HCT116 (cell line): ENCODE measurements at regions not wholly inside any gene's neighbourhood (a gene's known extent, or its start where the extent isn't known, plus 50 kb on each side); places are given as distances from the start of the nearest gene placed in this dataset.

ENCODE experiments used
- ATAC-seq: fragments of 200-7000 bp; cut with Tn5 transposase; 2 replicates; pipeline ENCODE4 v1.9.1; 2020; ENCODE audit warnings: mild to moderate bottlenecking, moderate library complexity
- BruUV-seq: library from RNA; stranded (reverse); fragments of 400-500 nt; replicated peaks from 2 replicates; lab custom pipeline; 2021; lab: Mats Ljungman, UMichigan
- CTCF ChIA-PET: fragments of 300-600 bp; sonication (Branson Sonifier 250); formaldehyde crosslinking; loops from one replicate; lab custom pipeline; 2021; ENCODE audit warnings: antibody characterized with exemption; lab: Charles Lee
- POLR2A ChIA-PET: fragments of 300-600, 350-600 bp; sonication (Branson Sonifier 250); formaldehyde crosslinking; loops from one replicate; lab custom pipeline; 2021; ENCODE audit warnings: antibody characterized with exemption; lab: Charles Lee
- RAD21 ChIA-PET, 2 experiments: fragments of 300-600 bp; sonication (Branson Sonifier 250); formaldehyde crosslinking; loops; one replicate each; lab custom pipeline; 2023; ENCODE audit warnings: low total read pairs in 2 of 2; ENCODE audit not compliant: uncharacterized antibody in 2 of 2, unreplicated experiment in 2 of 2, low non-redundant PET in 1 of 2; lab: Charles Lee
- DNase-seq: peaks from one replicate; pipeline ENCODE4 v3.0.0-alpha.2; 2010; ENCODE audit warnings: low read depth, low spot score
- H2AFZ ChIP-seq: fragments of 200-600 bp; shearing (Covaris generic), sonication (generic); 2 replicates; pipeline ENCODE4 v1.6.1; 2017; ENCODE audit warnings: low read depth, mixed run types, mixed read lengths, antibody characterized with exemption, low read length; ENCODE audit not compliant: poor library complexity, severe bottlenecking
- H3K27ac ChIP-seq: 2 replicates; pipeline ENCODE4 v1.5.1; 2012; ENCODE audit warnings: low read depth, low read length
- H3K27me3 ChIP-seq: fragments of 200-600 bp; sonication (generic); 2 replicates; pipeline ENCODE4 v1.6.1; 2016; ENCODE audit warnings: mixed run types, low read length, mixed read lengths; ENCODE audit not compliant: insufficient read depth
- H3K36me3 ChIP-seq, 2 experiments: fragments of 200-500 bp in 1 of 2; fragments of 200-600 bp in 1 of 2; sonication (Bioruptor generic) in 1 of 2; sonication (generic) in 1 of 2; 2 replicates each; pipeline versions ENCODE4 v1.5.1 to v1.6.1; 2014 to 2016; ENCODE audit warnings: low read length in 2 of 2, inconsistent platforms in 1 of 2, mixed read lengths in 1 of 2, mixed run types in 1 of 2; ENCODE audit not compliant: insufficient read depth in 2 of 2, control insufficient read depth in 1 of 2
- H3K4me1 ChIP-seq, 2 experiments: fragments of 200-600 bp in 1 of 2; sonication (generic) in 1 of 2; 2 replicates each; pipeline versions ENCODE4 v1.5.1 to v1.6.1; 2012 to 2017; ENCODE audit warnings: low read length in 2 of 2, inconsistent platforms in 1 of 2, mild to moderate bottlenecking in 1 of 2, mixed read lengths in 1 of 2, mixed run types in 1 of 2, moderate library complexity in 1 of 2; ENCODE audit not compliant: insufficient read depth in 2 of 2, control insufficient read depth in 1 of 2
- H3K4me2 ChIP-seq: fragments of 200-600 bp; sonication (generic); 2 replicates; pipeline ENCODE4 v1.6.1; 2017; ENCODE audit warnings: mixed run types, low read length, mixed read lengths
- H3K4me3 ChIP-seq, 2 experiments: fragments of 200-600 bp in 1 of 2; sonication (generic) in 1 of 2; replicated peaks in 1 of 2; 2 replicates each; pipeline ENCODE4 v1.5.1; 2011 to 2016; ENCODE audit warnings: low read length in 2 of 2, control low read depth in 1 of 2, low read depth in 1 of 2, mild to moderate bottlenecking in 1 of 2, mixed read lengths in 1 of 2, mixed run types in 1 of 2
- H3K79me2 ChIP-seq: fragments of 200-600 bp; sonication (generic); 2 replicates; pipeline ENCODE4 v1.6.1; 2017; ENCODE audit warnings: mild to moderate bottlenecking, mixed run types, low read length, moderate library complexity, mixed read lengths; ENCODE audit not compliant: insufficient read depth
- H3K9ac ChIP-seq: fragments of 200-600 bp; sonication (generic); 2 replicates; pipeline ENCODE4 v1.6.1; 2016; ENCODE audit warnings: low read length, mixed read lengths
- H3K9me2 ChIP-seq: fragments of 200-600 bp; sonication (generic), shearing (Covaris generic); 2 replicates; pipeline ENCODE4 v1.6.1; 2017; ENCODE audit warnings: mixed run types, mild to moderate bottlenecking, moderate library complexity; ENCODE audit not compliant: insufficient read depth
- H3K9me3 ChIP-seq, 2 experiments: fragments of 200-500 bp in 1 of 2; fragments of 200-600 bp in 1 of 2; sonication (Bioruptor generic) in 1 of 2; sonication (generic) in 1 of 2; 2 replicates each; pipeline ENCODE4 v1.6.1; 2014 to 2017; ENCODE audit warnings: low read length in 2 of 2, mixed read lengths in 2 of 2, inconsistent platforms in 1 of 2, low read depth in 1 of 2, mild to moderate bottlenecking in 1 of 2, mixed run types in 1 of 2, moderate library complexity in 1 of 2; ENCODE audit not compliant: control insufficient read depth in 1 of 2, insufficient read depth in 1 of 2
- H4K20me1 ChIP-seq: fragments of 200-600 bp; sonication (generic), shearing (Covaris generic); 2 replicates; pipeline ENCODE4 v1.6.1; 2017; ENCODE audit warnings: mixed run types, mild to moderate bottlenecking, moderate library complexity; ENCODE audit not compliant: insufficient read depth
- ATF3 ChIP-seq: IDR thresholded peaks from 2 replicates; pipeline ENCODE4 v1.6.1; 2012
- CBX3 ChIP-seq: IDR thresholded peaks from 2 replicates; pipeline ENCODE4 v1.6.1; 2012; ENCODE audit warnings: low read depth
- CEBPB ChIP-seq: IDR thresholded peaks from 2 replicates; pipeline ENCODE4 v1.6.1; 2012; ENCODE audit warnings: low read depth
- CTCF ChIP-seq, 3 experiments: fragments of 200-600 bp in 1 of 3; sonication (generic) in 1 of 3; IDR thresholded peaks in 2 of 3; conservative IDR thresholded peaks in 1 of 3; 2 replicates each; pipeline ENCODE4 v1.5.1; 2012 to 2017; ENCODE audit warnings: low read depth in 2 of 3, low read length in 2 of 3, antibody characterized with exemption in 1 of 3, borderline replicate concordance in 1 of 3, control low read depth in 1 of 3, mild to moderate bottlenecking in 1 of 3, mixed read lengths in 1 of 3, mixed run types in 1 of 3, moderate library complexity in 1 of 3; ENCODE audit not compliant: insufficient read depth in 1 of 3
- ELF1 ChIP-seq: IDR thresholded peaks from 2 replicates; pipeline ENCODE4 v1.6.1; 2012; ENCODE audit warnings: low read depth, borderline replicate concordance
- EZH2 ChIP-seq: fragments of 200-600 bp; sonication (generic); IDR thresholded peaks from 2 replicates; pipeline ENCODE4 v1.6.1; 2017; ENCODE audit warnings: antibody characterized with exemption, mixed run types
- EZH2phosphoT487 ChIP-seq: fragments of 200-600 bp; IDR thresholded peaks from 2 replicates; pipeline ENCODE4 v1.6.1; 2018; ENCODE audit warnings: antibody characterized with exemption, borderline replicate concordance
- FOSL1 ChIP-seq: IDR thresholded peaks from 2 replicates; pipeline ENCODE4 v1.6.1; 2012; ENCODE audit warnings: low read depth
- JUND ChIP-seq: IDR thresholded peaks from 2 replicates; pipeline ENCODE4 v1.6.1; 2012
- POLR2A ChIP-seq: IDR thresholded peaks from 2 replicates; pipeline ENCODE4 v1.7.0; 2011; ENCODE audit warnings: borderline replicate concordance; ENCODE audit not compliant: insufficient read depth, insufficient read length; ENCODE audit errors: extremely low read depth
- POLR2AphosphoS5 ChIP-seq: IDR thresholded peaks from 2 replicates; pipeline ENCODE4 v1.6.1; 2011; ENCODE audit warnings: mild to moderate bottlenecking, low read depth, low read length, moderate library complexity
- SIN3A ChIP-seq: IDR thresholded peaks from 2 replicates; pipeline ENCODE4 v1.6.1; 2012; ENCODE audit warnings: low read depth
- SP1 ChIP-seq: IDR thresholded peaks from 2 replicates; pipeline ENCODE4 v1.6.1; 2012; ENCODE audit warnings: low read depth
- TCF7L2 ChIP-seq: IDR thresholded peaks from 2 replicates; pipeline ENCODE4 v1.7.0; 2011; ENCODE audit warnings: borderline replicate concordance, inconsistent platforms; ENCODE audit not compliant: insufficient read depth, insufficient read length; ENCODE audit errors: extremely low read depth
- ZFX ChIP-seq: fragments of 450-650 bp; IDR thresholded peaks from 2 replicates; pipeline ENCODE4 v1.6.1; 2017
- ZNF274 ChIP-seq: fragments of 200-500 bp; sonication (Bioruptor generic); IDR thresholded peaks from 2 replicates; pipeline ENCODE4 v1.6.1; 2014; ENCODE audit warnings: mild to moderate bottlenecking, low read depth, low read length, inconsistent platforms
- intact Hi-C: fragments of 100-400 bp; cut with micrococcal nuclease; formaldehyde crosslinking; loops from 2 replicates; pipeline ENCODE4 v1.10.0; 2022
- TF ChIP-seq, protein P1 (sequence below): IDR thresholded peaks from 2 replicates; pipeline ENCODE4 v1.6.1; 2012
- TF ChIP-seq, protein P2 (sequence below): IDR thresholded peaks from 2 replicates; pipeline ENCODE4 v1.6.1; 2011; ENCODE audit warnings: mild to moderate bottlenecking, low read length, moderate library complexity; ENCODE audit not compliant: insufficient replicate concordance; ENCODE audit errors: extremely low read depth

DNA sequence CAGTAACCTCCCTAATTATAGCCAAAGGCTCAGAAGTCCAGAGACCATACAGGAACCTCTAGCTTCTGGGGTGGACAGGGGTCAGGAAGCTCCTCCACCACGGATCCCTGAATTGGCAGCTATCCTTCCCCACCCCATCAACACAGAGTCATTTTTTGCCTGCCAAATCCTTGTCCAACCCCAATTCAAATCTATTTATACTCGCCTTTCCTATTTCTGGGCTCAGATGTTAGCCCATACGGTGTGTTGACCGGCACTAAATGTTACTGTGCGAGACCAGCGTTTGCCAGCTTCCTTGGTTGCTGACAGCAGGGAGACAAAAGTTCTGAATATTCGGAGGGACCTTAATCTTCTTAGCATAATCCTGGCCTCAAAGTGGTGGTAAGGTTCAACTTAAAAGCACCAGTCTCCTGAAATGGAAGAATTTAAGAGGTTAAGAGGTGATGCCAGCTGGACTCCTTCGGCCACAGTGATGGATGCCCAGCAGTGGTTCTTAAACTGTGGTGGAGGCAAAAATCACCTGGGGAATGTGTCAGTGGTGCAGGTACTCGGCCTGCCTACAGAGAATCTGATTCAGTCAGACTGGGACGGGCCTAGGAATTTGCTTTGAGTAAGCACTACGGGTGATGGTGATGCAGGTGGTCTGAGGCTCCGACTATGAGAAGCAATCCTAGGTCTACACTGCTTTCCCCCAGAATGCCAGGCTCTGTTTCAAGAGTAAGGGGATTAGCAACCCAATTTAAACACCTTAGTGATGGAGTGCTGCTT lies 204.8 kb upstream of the MEF2C start:
- ChIA-PET CTCF (no interaction called here), RAD21 (no interaction called here), POLR2A (no interaction called here)
- no TSS peak for BruUV-seq
- H3K4me2 ChIP-seq, result no peak overlapping the region
- H2AFZ ChIP-seq, result no peak overlapping the region
- no peak for DNase-seq
- H3K27me3 ChIP-seq, result no peaks in the 10 kb centered on the region
- no peaks in the 10 kb centered on the region for H3K9me3 ChIP-seq
- H3K9ac ChIP-seq, result no peak overlapping the region
- H3K27ac ChIP-seq, result no peak overlapping the region
- H4K20me1 ChIP-seq, result no peaks in the 10 kb centered on the region
- no peaks in the 10 kb centered on the region for H3K79me2 ChIP-seq
- intact Hi-C loops, result no loop called here
- H3K9me2 ChIP-seq, result no peaks in the 10 kb centered on the region
- ATAC-seq, result no peak
- H3K36me3 ChIP-seq, result no peaks in the 10 kb centered on the region
- H3K4me3 ChIP-seq, result no peak overlapping the region
- H3K4me1 ChIP-seq, result no peaks in the 10 kb centered on the region
- TF ChIP-seq ATF3 (no peak), ZNF274 (no peak), POLR2A (no peak), CBX3 (no peak), SIN3A (no peak), ZFX (no peak), TCF7L2 (no peak), CEBPB (no peak), JUND (no peak), EZH2phosphoT487 (no peak), POLR2AphosphoS5 (no peak), EZH2 (no peak), SP1 (no peak), ELF1 (no peak), CTCF (IDR thresholded peaks at IDR 0.05 in 2 of 3, conservative IDR thresholded peaks at IDR 0.05 in 1 of 3; ENCODE audit: borderline replicate concordance in 1 of 3, insufficient read depth in 1 of 3, low read depth in 2 of 3, low read length in 2 of 3) (no peak), FOSL1 (no peak)
- TF ChIP-seq, protein P1, sequence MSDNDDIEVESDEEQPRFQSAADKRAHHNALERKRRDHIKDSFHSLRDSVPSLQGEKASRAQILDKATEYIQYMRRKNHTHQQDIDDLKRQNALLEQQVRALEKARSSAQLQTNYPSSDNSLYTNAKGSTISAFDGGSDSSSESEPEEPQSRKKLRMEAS, result no peak
- TF ChIP-seq, protein P2, sequence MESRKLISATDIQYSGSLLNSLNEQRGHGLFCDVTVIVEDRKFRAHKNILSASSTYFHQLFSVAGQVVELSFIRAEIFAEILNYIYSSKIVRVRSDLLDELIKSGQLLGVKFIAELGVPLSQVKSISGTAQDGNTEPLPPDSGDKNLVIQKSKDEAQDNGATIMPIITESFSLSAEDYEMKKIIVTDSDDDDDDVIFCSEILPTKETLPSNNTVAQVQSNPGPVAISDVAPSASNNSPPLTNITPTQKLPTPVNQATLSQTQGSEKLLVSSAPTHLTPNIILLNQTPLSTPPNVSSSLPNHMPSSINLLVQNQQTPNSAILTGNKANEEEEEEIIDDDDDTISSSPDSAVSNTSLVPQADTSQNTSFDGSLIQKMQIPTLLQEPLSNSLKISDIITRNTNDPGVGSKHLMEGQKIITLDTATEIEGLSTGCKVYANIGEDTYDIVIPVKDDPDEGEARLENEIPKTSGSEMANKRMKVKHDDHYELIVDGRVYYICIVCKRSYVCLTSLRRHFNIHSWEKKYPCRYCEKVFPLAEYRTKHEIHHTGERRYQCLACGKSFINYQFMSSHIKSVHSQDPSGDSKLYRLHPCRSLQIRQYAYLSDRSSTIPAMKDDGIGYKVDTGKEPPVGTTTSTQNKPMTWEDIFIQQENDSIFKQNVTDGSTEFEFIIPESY, result no peak
- TF ChIP-seq, all 23 proteins: peak for 0
